Stimulated activated CD4-positive, alpha-beta T cell treated with anti-CD3 and anti-CD28 coated beads, Interleukin-15, amount 100 ng/mL, for 48 hours (primary cell): ENCODE measurements at regions not wholly inside any gene's neighbourhood (a gene's known extent, or its start where the extent isn't known, plus 50 kb on each side); places are given as distances from the start of the nearest gene placed in this dataset.

ENCODE experiments used
- DNase-seq, 2 donors: peaks; one replicate each; pipeline ENCODE4 v3.0.0-alpha.2; 2020; ENCODE audit warnings: low read depth in 2 of 2

- no peak for DNase-seq
Observed at GRCh38 chr10:78297997-78298396, 264.3 kb downstream of the RPS24 start.

GRCh38 chr10:78298835-78299234, 265.2 kb downstream of the RPS24 start:
- DNase-seq = no peak

DNA sequence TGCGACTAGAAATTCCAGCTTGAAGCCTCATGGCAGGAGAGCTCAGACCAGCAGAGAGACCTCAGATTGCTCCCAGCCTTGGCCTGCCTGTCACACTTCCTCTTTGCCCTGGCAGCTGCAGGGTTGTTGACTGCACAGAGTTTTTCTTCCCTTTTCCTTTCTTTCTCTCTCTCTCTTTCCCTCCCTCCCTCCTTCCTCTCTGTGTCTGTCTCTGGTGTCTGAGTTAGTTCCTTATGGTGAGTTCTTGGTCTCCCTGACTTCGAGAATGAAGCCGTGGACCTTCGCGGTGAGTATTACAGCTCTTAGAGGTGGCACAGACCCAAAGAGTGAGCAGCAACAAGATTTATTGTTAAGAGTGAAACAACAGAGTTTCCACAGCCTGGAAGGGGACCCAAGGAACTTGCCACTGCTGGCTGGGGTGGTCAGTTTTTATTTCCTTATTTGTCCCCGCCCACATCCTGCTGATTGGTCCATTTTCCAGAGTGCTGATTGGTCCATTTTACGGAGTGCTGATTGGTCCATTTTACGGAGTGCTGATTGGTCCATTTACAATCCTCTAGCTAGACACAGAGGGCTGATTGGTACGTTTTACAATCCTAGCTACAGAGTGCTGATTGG, 266.3 kb downstream of the RPS24 start:
- no peak for DNase-seq

DNA sequence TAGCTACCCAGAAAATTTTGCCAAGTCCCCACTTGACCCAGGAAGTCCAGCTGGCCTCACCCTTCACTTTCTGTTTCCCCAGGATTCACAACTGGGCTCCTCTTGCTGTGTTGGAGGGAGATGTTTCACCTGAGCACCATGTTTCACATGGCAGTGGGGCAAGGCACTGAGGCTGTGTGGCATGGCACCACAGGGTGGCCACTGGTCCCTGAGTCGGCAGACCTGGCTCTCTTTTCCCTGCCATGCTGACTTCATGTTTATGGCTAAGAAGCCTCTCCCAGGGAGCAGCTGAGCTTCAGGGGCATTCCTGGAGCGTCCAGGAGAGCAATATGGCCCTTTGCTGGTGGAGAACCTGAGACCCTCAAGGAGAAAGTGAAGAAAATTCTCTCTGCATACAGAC, 266.9 kb downstream of the RPS24 start:
- no peak for DNase-seq

DNA sequence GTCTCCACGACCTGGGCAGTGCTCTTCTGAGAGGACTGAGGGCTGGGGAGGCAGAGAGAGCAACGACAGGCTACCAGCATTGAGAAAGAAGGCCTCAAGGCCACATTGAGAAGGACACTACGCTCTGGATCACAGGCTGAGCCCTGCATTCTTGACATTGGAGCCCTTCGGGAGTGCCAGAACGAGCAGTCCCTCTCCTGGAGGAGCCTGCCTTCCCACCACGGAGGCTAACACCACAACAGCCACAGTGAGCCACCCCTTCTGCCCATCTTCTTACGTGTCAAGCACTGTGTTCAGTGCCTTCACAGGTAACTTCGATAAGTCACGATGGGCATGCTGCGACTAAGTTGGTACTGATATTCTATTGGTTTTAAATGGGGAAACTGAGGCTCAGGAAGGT, 267.8 kb downstream of the RPS24 start:
- DNase-seq = no peak

DNA sequence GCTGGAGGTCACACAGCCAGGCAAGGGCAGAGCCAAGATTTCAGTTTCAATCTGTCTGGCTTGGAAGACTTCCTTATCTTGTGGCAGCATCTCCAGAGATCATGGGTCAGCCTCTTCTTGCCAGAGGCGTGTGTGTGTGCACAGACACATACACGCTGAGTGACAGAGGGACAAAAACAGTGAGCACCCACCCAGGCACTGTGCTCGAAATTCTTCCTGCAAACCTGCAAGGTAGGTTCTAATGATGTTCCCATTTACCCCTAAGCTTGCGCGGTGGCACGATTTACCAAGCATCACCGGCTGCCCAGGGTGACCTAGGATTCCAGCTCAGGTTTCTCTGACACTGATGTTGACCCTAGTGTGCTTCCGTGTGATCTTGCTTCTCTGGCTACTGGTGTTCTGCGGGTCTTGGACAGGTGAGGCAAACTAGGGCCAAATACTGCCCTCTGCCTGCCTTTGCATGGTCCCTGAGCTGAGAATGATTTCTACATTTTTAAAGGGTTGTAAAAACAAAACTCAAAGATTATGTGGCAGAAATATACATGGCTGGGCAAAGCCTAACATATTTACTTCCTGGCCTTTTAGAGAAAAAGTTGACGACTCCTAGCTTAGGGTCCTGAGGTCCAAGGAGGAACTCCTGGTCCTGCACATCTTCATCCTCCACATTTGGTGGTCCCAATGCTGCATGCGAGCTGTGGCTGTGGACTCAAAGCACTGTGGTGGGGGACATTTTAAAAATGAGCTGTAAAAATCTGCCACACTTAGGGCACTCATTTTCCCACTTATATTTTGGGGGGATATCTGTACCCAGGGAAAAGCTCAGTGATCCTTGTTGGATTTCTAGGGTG, 268.5 kb downstream of the RPS24 start:
- no peak for DNase-seq

DNA sequence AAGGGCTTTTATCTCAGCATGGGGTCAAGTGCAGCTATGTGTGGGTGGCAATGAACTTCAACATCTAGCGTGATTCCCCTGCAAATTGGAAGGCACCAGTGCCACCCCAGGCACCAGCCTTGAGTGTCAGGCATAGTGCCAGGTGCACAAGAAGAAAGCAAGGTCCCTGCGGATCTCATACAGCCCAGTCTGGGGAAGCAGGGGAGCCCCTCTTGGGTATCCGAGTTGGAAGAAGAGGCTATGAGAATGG, 269.0 kb downstream of the RPS24 start:
- no peak for DNase-seq

- DNase-seq = peak; percentile 92 to 95
Observed at GRCh38 chr10:78302989-78303854, 269.6 kb downstream of the RPS24 start.

DNA sequence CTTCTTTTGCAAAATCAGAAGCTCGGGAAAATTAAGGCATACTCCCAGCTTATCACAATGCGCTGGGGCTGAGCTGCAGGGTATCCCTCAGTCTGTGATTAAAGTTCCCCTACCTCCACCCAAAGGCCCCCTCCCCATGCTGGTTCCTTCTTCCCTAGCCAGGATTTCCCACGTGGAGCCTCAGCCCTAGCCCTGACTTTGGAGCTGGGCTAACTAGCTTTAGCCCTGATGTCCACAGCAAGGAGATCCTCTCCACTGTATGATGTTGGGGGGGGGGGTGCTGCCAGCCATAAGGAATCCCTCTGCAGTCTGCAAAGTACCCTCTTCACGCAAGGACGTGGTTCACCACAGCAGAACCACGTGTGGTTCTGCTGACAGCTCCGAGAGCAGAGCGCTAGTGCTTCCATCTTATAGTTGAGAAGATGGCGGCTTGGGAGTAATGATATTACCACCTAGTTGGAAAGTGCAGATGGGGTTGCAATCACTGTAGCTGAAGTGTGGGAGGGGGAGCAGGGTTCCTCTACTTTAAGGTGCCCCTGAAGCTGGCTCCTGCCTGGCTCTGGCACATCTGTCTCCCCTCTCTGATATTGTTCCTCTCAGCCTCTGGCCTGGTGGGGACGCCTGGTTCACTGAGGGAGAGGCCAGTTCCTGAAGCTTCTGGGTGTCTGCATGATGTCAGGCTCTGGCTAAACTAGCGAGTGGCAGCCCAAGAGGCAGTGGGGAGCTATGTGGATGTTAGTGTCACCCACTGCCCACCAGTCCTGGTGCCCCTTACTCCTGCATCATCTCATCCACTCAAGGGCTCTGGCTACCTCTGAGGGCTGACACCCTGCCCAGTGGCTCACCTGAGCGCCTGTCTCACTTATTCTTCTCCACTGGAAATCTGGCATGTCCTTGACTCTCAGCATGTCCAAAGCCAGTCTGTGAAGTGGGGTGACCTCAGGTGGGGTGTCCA, 270.7 kb downstream of the RPS24 start:
- no peak for DNase-seq

- DNase-seq = no peak
Observed at GRCh38 chr10:78305311-78305710, 271.6 kb downstream of the RPS24 start.

GRCh38 chr10:78306358-78306757, 272.7 kb downstream of the RPS24 start:
- no peak for DNase-seq

GRCh38 chr10:78307576-78307975, 273.9 kb downstream of the RPS24 start:
- no peak for DNase-seq

DNA sequence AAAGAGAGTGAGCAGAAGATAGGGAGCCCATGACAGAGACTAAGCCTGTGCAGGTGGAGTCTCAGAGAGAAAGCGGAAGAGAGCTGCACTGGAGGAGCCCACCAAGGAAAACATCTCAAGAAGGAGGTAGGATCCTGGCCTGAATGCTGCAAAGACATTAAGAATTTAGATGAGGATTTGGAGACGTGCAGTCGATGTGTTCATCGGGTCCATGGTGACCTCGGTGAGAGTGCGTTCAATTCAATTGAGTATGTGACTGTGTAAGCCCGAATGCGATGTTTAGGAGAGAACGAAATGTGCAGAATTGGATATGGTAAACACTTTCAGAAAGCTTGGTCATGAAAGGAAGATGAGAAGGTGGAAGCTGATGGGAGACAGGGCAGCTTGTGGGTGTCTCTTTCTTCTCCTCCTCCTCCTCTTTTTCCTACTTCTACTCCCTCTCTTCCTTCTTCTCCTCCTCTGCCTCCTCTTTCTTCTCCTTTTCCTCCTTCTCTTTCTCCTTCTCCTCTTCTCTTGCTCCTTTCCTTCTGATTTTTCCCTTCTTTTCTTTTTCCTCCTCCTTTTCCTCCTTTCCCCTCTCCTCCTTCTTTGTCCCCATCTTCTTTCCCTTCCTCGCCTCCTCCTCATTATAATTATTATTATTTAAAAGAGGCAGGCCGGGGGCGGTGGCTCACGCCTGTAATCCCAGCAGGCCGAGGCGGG, 276.0 kb downstream of the RPS24 start:
- no peak for DNase-seq

DNA sequence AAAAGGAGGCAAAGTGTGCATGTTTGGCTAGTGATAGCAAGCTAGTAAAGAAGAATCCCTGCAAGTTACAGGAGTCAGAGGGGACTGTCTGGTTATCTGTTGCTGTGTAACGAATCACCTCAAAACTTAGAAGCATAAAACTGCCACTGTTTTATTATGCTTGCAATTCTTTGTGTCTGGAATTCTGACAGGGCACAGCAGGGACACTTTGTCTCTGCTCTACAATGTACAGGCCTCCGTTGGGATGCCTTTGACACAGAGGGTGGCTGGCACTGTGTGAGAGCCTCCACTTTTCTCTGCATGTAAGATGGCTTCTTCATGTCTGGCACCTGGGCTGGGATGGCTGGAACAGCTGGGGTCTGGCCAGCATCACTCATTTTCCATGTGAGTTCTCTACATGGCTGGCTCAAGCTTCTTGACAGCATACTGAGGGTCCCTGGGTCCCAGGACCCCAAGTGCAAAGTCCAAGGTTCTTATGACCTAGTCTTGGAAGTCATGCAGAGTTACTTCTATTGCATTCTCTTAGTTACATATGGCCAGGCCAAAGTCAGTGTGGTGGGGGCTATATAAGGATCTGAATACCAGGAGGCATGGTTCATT, 276.9 kb downstream of the RPS24 start:
- no peak for DNase-seq

- no peak for DNase-seq
Observed at GRCh38 chr10:78312197-78313047, 278.8 kb downstream of the RPS24 start.

GRCh38 chr10:78313048-78313381, 279.4 kb downstream of the RPS24 start:
- DNase-seq = no peak

DNA sequence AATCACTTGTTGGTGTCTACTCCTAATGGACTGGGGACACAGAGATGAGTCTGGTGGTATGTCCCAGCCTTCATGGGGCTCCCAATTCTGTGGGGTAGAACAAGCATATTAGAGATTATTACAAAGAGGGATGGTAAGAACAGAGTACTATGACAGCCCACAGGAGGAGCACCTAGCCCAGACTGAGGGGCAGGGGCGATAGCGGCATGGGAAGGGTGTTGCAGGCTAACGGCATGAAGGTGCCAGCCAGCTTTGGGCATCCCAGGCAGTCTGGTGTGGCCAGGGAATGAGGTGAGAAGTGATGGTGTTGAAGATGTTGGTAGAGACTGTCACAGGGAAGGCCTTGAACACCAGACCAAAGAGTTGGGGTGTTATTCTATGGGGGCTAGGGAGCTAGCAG, 280.0 kb downstream of the RPS24 start:
- DNase-seq = no peak

GRCh38 chr10:78314651-78315050, 281.0 kb downstream of the RPS24 start:
- DNase-seq = no peak

- DNase-seq = no peak
Observed at GRCh38 chr10:78316451-78316931, 282.8 kb downstream of the RPS24 start.

- no peak for DNase-seq
Observed at GRCh38 chr10:78318305-78318704, 284.6 kb downstream of the RPS24 start.
